WTC11 (cell line): ENCODE measurements at regions not wholly inside any gene's neighbourhood (a gene's known extent, or its start where the extent isn't known, plus 50 kb on each side); places are given as distances from the start of the nearest gene placed in this dataset.

Experiments
- AFF4 ChIP-seq: sonication (generic); formaldehyde crosslinking; IDR thresholded peaks from 2 replicates; pipeline ENCODE4 v1.8.1; 2023; ENCODE audit warnings: mild to moderate bottlenecking, missing genetic modification reagents, borderline replicate concordance
- MAX ChIP-seq: sonication (generic); formaldehyde crosslinking; IDR thresholded peaks from 2 replicates; pipeline ENCODE4 v1.8.0; 2022; ENCODE audit warnings: mild to moderate bottlenecking, missing genetic modification reagents
- NR3C1 ChIP-seq: sonication (generic); formaldehyde crosslinking; conservative IDR thresholded peaks from 2 replicates; pipeline ENCODE4 v1.8.1; 2023; ENCODE audit warnings: low read depth, mild to moderate bottlenecking, missing genetic modification reagents
- TF ChIP-seq, protein P1 (sequence below): fragments of 200-600 bp; IDR thresholded peaks from 2 replicates; pipeline ENCODE4 v1.8.0; 2022; ENCODE audit warnings: antibody characterized with exemption

DNA sequence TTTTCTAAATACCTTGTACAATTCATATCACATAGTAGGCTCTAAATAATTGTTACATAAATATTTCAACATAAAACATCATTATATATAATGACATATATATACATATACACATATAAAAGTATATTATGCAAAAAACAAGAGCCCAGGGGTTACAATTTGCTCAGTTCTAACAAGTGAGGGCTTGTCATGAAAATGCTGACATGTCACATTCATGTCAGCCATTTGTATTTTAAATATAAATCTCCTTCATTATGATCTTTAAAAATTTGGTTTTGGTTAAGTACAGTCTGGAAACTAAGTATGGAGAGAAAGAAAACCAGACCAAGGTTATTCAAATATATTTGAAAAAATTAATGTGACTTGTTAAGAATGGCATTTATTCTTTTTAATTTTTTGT is 2745.4 kb downstream of the PCDH7 start:
- TF ChIP-seq, protein P1, sequence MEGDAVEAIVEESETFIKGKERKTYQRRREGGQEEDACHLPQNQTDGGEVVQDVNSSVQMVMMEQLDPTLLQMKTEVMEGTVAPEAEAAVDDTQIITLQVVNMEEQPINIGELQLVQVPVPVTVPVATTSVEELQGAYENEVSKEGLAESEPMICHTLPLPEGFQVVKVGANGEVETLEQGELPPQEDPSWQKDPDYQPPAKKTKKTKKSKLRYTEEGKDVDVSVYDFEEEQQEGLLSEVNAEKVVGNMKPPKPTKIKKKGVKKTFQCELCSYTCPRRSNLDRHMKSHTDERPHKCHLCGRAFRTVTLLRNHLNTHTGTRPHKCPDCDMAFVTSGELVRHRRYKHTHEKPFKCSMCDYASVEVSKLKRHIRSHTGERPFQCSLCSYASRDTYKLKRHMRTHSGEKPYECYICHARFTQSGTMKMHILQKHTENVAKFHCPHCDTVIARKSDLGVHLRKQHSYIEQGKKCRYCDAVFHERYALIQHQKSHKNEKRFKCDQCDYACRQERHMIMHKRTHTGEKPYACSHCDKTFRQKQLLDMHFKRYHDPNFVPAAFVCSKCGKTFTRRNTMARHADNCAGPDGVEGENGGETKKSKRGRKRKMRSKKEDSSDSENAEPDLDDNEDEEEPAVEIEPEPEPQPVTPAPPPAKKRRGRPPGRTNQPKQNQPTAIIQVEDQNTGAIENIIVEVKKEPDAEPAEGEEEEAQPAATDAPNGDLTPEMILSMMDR, result no peak
- TF ChIP-seq MAX (CRISPR knock-in tag) (no peak), AFF4 (CRISPR knock-in tag) (no peak), NR3C1 (CRISPR knock-in tag) (no peak)
